Rectal smooth muscle tissue (tissue), 1 donor: ENCODE measurements at regions not wholly inside any gene's neighbourhood (a gene's known extent, or its start where the extent isn't known, plus 50 kb on each side); places are given as distances from the start of the nearest gene placed in this dataset.
"Not testable (repeated sequence)": the region's sequence is repeated elsewhere in the genome, so short reads cannot be mapped to it uniquely, and the experiment has no call there.

Experiments used
- H3K27ac ChIP-seq: one replicate; pipeline ENCODE4 v1.7.0; 2013; ENCODE audit warnings: low read depth, low read length, inconsistent platforms
- H3K27me3 ChIP-seq: one replicate; pipeline ENCODE4 v1.7.0; 2013; ENCODE audit warnings: low read length; ENCODE audit not compliant: control insufficient read depth, insufficient read depth
- H3K36me3 ChIP-seq: one replicate; pipeline ENCODE4 v1.7.0; 2013; ENCODE audit warnings: low read length; ENCODE audit not compliant: control insufficient read depth, insufficient read depth
- H3K4me1 ChIP-seq: one replicate; pipeline ENCODE4 v1.7.0; 2013; ENCODE audit warnings: low read length; ENCODE audit not compliant: control insufficient read depth, insufficient read depth
- H3K4me3 ChIP-seq: one replicate; pipeline ENCODE4 v1.7.0; 2013; ENCODE audit warnings: low read length
- H3K9ac ChIP-seq: one replicate; pipeline ENCODE4 v1.7.0; 2013; ENCODE audit warnings: low read length

GRCh38 chr15:24311692-24312091 is 363.9 kb upstream of the NPAP1 start:
- H3K36me3 ChIP-seq, H3K27ac ChIP-seq, H3K27me3 ChIP-seq, H3K4me3 ChIP-seq, H3K4me1 ChIP-seq, H3K9ac ChIP-seq: not testable (repeated sequence)

- not testable (repeated sequence) for H3K36me3 ChIP-seq, H3K4me1 ChIP-seq, H3K4me3 ChIP-seq, H3K27ac ChIP-seq, H3K9ac ChIP-seq, H3K27me3 ChIP-seq
These were observed 359.2 kb upstream of the NPAP1 start for GRCh38 chr15:24316326-24316725.

GRCh38 chr15:24318981-24319380 is 356.6 kb upstream of the NPAP1 start:
- Histone ChIP-seq H3K4me3 (no peak overlapping the region), H3K9ac (no peak overlapping the region), H3K4me1 (no peaks in the 10 kb centered on the region), H3K36me3 (no peaks in the 10 kb centered on the region), H3K27me3 (no peaks in the 10 kb centered on the region), H3K27ac (no peak overlapping the region)

GRCh38 chr15:24324096-24324495 is 351.5 kb upstream of the NPAP1 start:
- not testable (repeated sequence) for H3K27me3 ChIP-seq, H3K9ac ChIP-seq, H3K4me3 ChIP-seq, H3K4me1 ChIP-seq, H3K36me3 ChIP-seq, H3K27ac ChIP-seq

GRCh38 chr15:24326513-24326912 is 349.1 kb upstream of the NPAP1 start:
- H3K36me3 ChIP-seq, H3K27me3 ChIP-seq, H3K27ac ChIP-seq, H3K4me3 ChIP-seq, H3K4me1 ChIP-seq, H3K9ac ChIP-seq: not testable (repeated sequence)

- not testable (repeated sequence) for H3K27ac ChIP-seq, H3K27me3 ChIP-seq, H3K4me1 ChIP-seq, H3K4me3 ChIP-seq, H3K9ac ChIP-seq, H3K36me3 ChIP-seq
These were observed 343.6 kb upstream of the NPAP1 start for GRCh38 chr15:24331964-24332363.

- H3K36me3 ChIP-seq, H3K27ac ChIP-seq, H3K9ac ChIP-seq, H3K27me3 ChIP-seq, H3K4me3 ChIP-seq, H3K4me1 ChIP-seq: not testable (repeated sequence)
These were observed 333.7 kb upstream of the NPAP1 start for GRCh38 chr15:24341876-24342275.

GRCh38 chr15:24352777-24353176 is 322.8 kb upstream of the NPAP1 start:
- H3K36me3 ChIP-seq, H3K4me1 ChIP-seq, H3K9ac ChIP-seq, H3K4me3 ChIP-seq, H3K27ac ChIP-seq, H3K27me3 ChIP-seq: not testable (repeated sequence)

- H3K9ac ChIP-seq, H3K36me3 ChIP-seq, H3K4me1 ChIP-seq, H3K27me3 ChIP-seq, H3K4me3 ChIP-seq, H3K27ac ChIP-seq: not testable (repeated sequence)
These were observed 294.5 kb upstream of the NPAP1 start for GRCh38 chr15:24381103-24381502.

GRCh38 chr15:24385258-24385657 is 290.3 kb upstream of the NPAP1 start:
- H3K4me3 ChIP-seq, H3K27ac ChIP-seq, H3K36me3 ChIP-seq, H3K27me3 ChIP-seq, H3K9ac ChIP-seq, H3K4me1 ChIP-seq: not testable (repeated sequence)

GRCh38 chr15:24394303-24394702 is 281.3 kb upstream of the NPAP1 start:
- H3K9ac ChIP-seq, result no peak overlapping the region
- no peaks in the 10 kb centered on the region for H3K36me3 ChIP-seq
- no peaks in the 10 kb centered on the region for H3K4me1 ChIP-seq
- H3K4me3 ChIP-seq, result no peak overlapping the region
- no peak overlapping the region for H3K27ac ChIP-seq
- no peaks in the 10 kb centered on the region for H3K27me3 ChIP-seq

GRCh38 chr15:24412649-24413048 is 262.9 kb upstream of the NPAP1 start:
- not testable (repeated sequence) for H3K4me1 ChIP-seq, H3K27ac ChIP-seq, H3K36me3 ChIP-seq, H3K27me3 ChIP-seq, H3K4me3 ChIP-seq, H3K9ac ChIP-seq

- not testable (repeated sequence) for H3K36me3 ChIP-seq, H3K9ac ChIP-seq, H3K27ac ChIP-seq
These were observed 249.1 kb upstream of the NPAP1 start for GRCh38 chr15:24426286-24427054.

More at GRCh38 chr15:24426286-24427054, 249.1 kb upstream of the NPAP1 start:
- H3K4me1 ChIP-seq, H3K4me3 ChIP-seq, H3K27me3 ChIP-seq: not testable (repeated sequence)
